K562 (cell line): ENCODE measurements at regions not wholly inside any gene's neighbourhood (a gene's known extent, or its start where the extent isn't known, plus 50 kb on each side); places are given as distances from the start of the nearest gene placed in this dataset.

Experiments used
- ATAC-seq: fragments of 200-7000 bp; cut with Tn5 transposase; 3 replicates; pipeline ENCODE4 v1.9.1; 2020; ENCODE audit warnings: moderate library complexity
- BruUV-seq: library from RNA; stranded (reverse); fragments of 400-500 nt; replicated peaks from 2 replicates; lab custom pipeline; 2021; lab: Mats Ljungman, UMichigan
- CTCF ChIA-PET: fragments of 300-600 bp; formaldehyde crosslinking; extraction: SDS; loops from one replicate; lab custom pipeline; 2021; ENCODE audit warnings: low intra/inter-chr PET ratio; lab: Yijun Ruan, JAX
- POLR2A ChIA-PET: fragments of 300-600, 350-650 bp; sonication (Branson Sonifier 250); formaldehyde crosslinking; extraction: SDS; loops from one replicate; lab custom pipeline; 2021; ENCODE audit warnings: antibody characterized with exemption, inconsistent platforms; lab: Yijun Ruan, JAX
- DNase-seq, 4 experiments: peaks; one replicate each; pipeline versions ENCODE4 v3.0.0 to v3.0.0-alpha.2; 2011 to 2018; ENCODE audit warnings: low spot score in 3 of 4, mixed read lengths in 3 of 4; ENCODE audit errors: extremely low read depth in 1 of 4
- FAIRE-seq: peaks from 2 replicates; lab custom pipeline; 2011; peaks lifted over from hg19 to GRCh38; lab: Jason Lieb, UNC
- H2AFZ ChIP-seq: 2 replicates; pipeline ENCODE4 v1.6.0; 2011; ENCODE audit warnings: low read depth, low read length, control low read depth, inconsistent platforms
- H3K27ac ChIP-seq: fragments of 200-600 bp; 3 replicates; pipeline ENCODE4 v1.8.0; 2011; ENCODE audit warnings: low read depth, mild to moderate bottlenecking, control low read depth, inconsistent platforms, low read length, moderate library complexity, mixed read lengths; ENCODE audit errors: extremely low read depth
- H3K27me3 ChIP-seq, 2 experiments: fragments of 300-600 bp in 1 of 2; 2 replicates in 1 of 2; 3 replicates in 1 of 2; pipeline versions ENCODE4 v1.6.0 to v1.8.0; 2011; ENCODE audit warnings: inconsistent platforms in 2 of 2, low read length in 2 of 2, mild to moderate bottlenecking in 1 of 2, mixed read lengths in 1 of 2, moderate library complexity in 1 of 2; ENCODE audit not compliant: control insufficient read depth in 2 of 2, insufficient read depth in 2 of 2
- H3K36me3 ChIP-seq: fragments of 300-600 bp; 3 replicates; pipeline ENCODE4 v1.8.0; 2011; ENCODE audit warnings: mild to moderate bottlenecking, low read length, inconsistent platforms; ENCODE audit not compliant: control insufficient read depth, insufficient read depth
- H3K4me1 ChIP-seq, 2 experiments: fragments of 200-600 bp in 1 of 2; replicated peaks in 1 of 2; 2 replicates in 1 of 2; 3 replicates in 1 of 2; pipeline versions ENCODE4 v1.5.1 to v1.8.0; 2011; ENCODE audit warnings: inconsistent platforms in 2 of 2, low read length in 2 of 2, mild to moderate bottlenecking in 1 of 2, mixed read lengths in 1 of 2, moderate library complexity in 1 of 2; ENCODE audit not compliant: control insufficient read depth in 2 of 2, insufficient read depth in 2 of 2
- H3K4me2 ChIP-seq: 2 replicates; pipeline ENCODE4 v1.6.1; 2011; ENCODE audit warnings: low read length, control low read depth, inconsistent platforms, mixed read lengths; ENCODE audit not compliant: insufficient read depth
- H3K4me3 ChIP-seq: fragments of 200-600 bp; sonication (generic), shearing (Covaris generic); 2 replicates; pipeline ENCODE4 v1.5.1; 2016; ENCODE audit warnings: control low read depth, inconsistent platforms
- H3K79me2 ChIP-seq: fragments of 200-600 bp; 3 replicates; pipeline ENCODE4 v1.8.0; 2011; ENCODE audit warnings: low read length, inconsistent platforms; ENCODE audit not compliant: control insufficient read depth, insufficient read depth
- H3K9ac ChIP-seq, 2 experiments: 2 replicates each; pipeline versions ENCODE4 v1.6.0 to v1.6.1; 2011; ENCODE audit warnings: low read depth in 2 of 2, low read length in 2 of 2, control low read depth in 1 of 2, inconsistent platforms in 1 of 2, mild to moderate bottlenecking in 1 of 2, mixed read lengths in 1 of 2; ENCODE audit not compliant: insufficient read depth in 1 of 2
- H3K9me1 ChIP-seq: one replicate; pipeline ENCODE4 v1.6.0; 2011; ENCODE audit warnings: inconsistent platforms, mild to moderate bottlenecking, low read length, moderate library complexity; ENCODE audit not compliant: control insufficient read depth, insufficient read depth
- H3K9me3 ChIP-seq: replicated peaks from 2 replicates; pipeline ENCODE4 v1.5.1; 2011; ENCODE audit warnings: low read depth, low read length, inconsistent platforms; ENCODE audit not compliant: control insufficient read depth, insufficient read depth
- H4K20me1 ChIP-seq: replicated peaks from 2 replicates; pipeline ENCODE4 v1.6.1; 2011; ENCODE audit warnings: low read length, inconsistent platforms, mixed read lengths; ENCODE audit not compliant: control insufficient read depth, insufficient read depth
- BCOR ChIP-seq: fragments of 450-650 bp; IDR thresholded peaks from 2 replicates; pipeline ENCODE4 v1.6.1; 2016
- DMBX1 ChIP-seq: fragments of 250-450 bp; sonication (Bioruptor Pico); IDR thresholded peaks from 2 replicates; pipeline ENCODE4 v1.8.0; 2022; ENCODE audit warnings: inconsistent platforms, mild to moderate bottlenecking, moderate library complexity, borderline replicate concordance
- ELF4 ChIP-seq: fragments of 450-650 bp; formaldehyde crosslinking; IDR thresholded peaks from 2 replicates; pipeline ENCODE4 v1.4.0; 2022; ENCODE audit warnings: missing genetic modification characterization
- KLF10 ChIP-seq: fragments of 250-450 bp; sonication (Bioruptor Pico); IDR thresholded peaks from 2 replicates; pipeline ENCODE4 v1.6.1; 2021; ENCODE audit warnings: matching md5 sums
- NCOA4 ChIP-seq: fragments of 450-650 bp; IDR thresholded peaks from 2 replicates; pipeline ENCODE4 v1.6.1; 2018; ENCODE audit warnings: mild to moderate bottlenecking; ENCODE audit not compliant: partially characterized antibody
- SREBF1 ChIP-seq: fragments of 150-350 bp; IDR thresholded peaks from 2 replicates; pipeline ENCODE4 v1.6.1; 2014; ENCODE audit warnings: antibody characterized with exemption, low read depth, low read length, borderline replicate concordance
- ZNF12 ChIP-seq: sonication (generic); formaldehyde crosslinking; IDR thresholded peaks from 2 replicates; pipeline ENCODE4 v1.4.0; 2020; ENCODE audit warnings: mild to moderate bottlenecking, missing genetic modification reagents
- ZNF57 ChIP-seq: fragments of 450-650 bp; formaldehyde crosslinking; IDR thresholded peaks from 2 replicates; pipeline ENCODE4 v1.4.0; 2020; ENCODE audit warnings: mild to moderate bottlenecking, moderate library complexity
- WGBS: fragments of 100-300 bp; shearing (Covaris generic); methylation state at CpG from one replicate; pipeline ENCODE4 v1.1.6; 2016; ENCODE audit warnings: low coverage, mixed read lengths; ENCODE audit not compliant: insufficient coverage; ENCODE audit errors: missing lambda C conversion rate; 5-methylcytosine and 5-hydroxymethylcytosine counted together
- in situ Hi-C: fragments of 300-500 bp; cut with MboI; formaldehyde crosslinking; loops from 4 replicates; pipeline ENCODE4 v1.15.0; 2018; ENCODE audit warnings: inconsistent platforms, mixed read lengths
- intact Hi-C: fragments of 100-400 bp; cut with micrococcal nuclease; formaldehyde crosslinking; loops from 2 replicates; pipeline ENCODE4 v1.14.2; 2022
- TF ChIP-seq, protein P1 (sequence below), 2 experiments: fragments of 450-650 bp in 1 of 2; sonication (generic) in 1 of 2; formaldehyde crosslinking in 1 of 2; IDR thresholded peaks; 2 replicates each; pipeline versions ENCODE4 v1.7.1 to v1.9.0; 2016 to 2022; ENCODE audit warnings: inconsistent platforms in 1 of 2, mild to moderate bottlenecking in 1 of 2, missing genetic modification reagents in 1 of 2

DNA sequence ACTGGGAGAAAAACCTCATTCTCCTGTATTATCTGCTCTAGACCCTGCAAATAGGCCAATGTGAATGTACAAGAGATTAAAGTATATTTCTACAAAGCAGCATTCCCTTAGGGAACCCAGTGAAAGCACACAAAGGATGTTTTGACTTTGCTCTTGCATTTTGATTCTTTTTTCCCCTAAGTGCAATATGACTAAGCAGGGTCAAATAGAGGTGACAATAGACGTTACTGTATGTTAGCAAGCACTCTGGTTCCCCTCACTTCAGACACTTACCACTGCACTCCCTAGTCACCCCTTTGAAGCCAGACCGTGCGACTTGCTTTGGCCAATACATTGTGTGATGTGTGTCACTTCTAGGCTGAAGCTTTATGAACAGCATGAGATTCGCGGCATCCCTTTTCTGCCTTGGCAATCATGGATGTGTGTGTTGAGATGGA lies 209.7 kb downstream of the RHOU start:
- H4K20me1 ChIP-seq: peaks cover 4% of the 10 kb centered on the region; the same call in 1 of the 2 replicates
- TF ChIP-seq ELF4 (no peak), KLF10 (CRISPR knock-in tag) (no peak), SREBF1 (no peak), BCOR (no peak), NCOA4 (no peak), ZNF57 (no peak), ZNF12 (CRISPR knock-in tag) (no peak), DMBX1 (CRISPR knock-in tag) (no peak)
- TF ChIP-seq, protein P1, sequence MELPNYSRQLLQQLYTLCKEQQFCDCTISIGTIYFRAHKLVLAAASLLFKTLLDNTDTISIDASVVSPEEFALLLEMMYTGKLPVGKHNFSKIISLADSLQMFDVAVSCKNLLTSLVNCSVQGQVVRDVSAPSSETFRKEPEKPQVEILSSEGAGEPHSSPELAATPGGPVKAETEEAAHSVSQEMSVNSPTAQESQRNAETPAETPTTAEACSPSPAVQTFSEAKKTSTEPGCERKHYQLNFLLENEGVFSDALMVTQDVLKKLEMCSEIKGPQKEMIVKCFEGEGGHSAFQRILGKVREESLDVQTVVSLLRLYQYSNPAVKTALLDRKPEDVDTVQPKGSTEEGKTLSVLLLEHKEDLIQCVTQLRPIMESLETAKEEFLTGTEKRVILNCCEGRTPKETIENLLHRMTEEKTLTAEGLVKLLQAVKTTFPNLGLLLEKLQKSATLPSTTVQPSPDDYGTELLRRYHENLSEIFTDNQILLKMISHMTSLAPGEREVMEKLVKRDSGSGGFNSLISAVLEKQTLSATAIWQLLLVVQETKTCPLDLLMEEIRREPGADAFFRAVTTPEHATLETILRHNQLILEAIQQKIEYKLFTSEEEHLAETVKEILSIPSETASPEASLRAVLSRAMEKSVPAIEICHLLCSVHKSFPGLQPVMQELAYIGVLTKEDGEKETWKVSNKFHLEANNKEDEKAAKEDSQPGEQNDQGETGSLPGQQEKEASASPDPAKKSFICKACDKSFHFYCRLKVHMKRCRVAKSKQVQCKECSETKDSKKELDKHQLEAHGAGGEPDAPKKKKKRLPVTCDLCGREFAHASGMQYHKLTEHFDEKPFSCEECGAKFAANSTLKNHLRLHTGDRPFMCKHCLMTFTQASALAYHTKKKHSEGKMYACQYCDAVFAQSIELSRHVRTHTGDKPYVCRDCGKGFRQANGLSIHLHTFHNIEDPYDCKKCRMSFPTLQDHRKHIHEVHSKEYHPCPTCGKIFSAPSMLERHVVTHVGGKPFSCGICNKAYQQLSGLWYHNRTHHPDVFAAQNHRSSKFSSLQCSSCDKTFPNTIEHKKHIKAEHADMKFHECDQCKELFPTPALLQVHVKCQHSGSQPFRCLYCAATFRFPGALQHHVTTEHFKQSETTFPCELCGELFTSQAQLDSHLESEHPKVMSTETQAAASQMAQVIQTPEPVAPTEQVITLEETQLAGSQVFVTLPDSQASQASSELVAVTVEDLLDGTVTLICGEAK (IDR thresholded peaks at IDR 0.05): no peak
- TF ChIP-seq, protein P1 (CRISPR knock-in tag; IDR thresholded peaks at IDR 0.05): no peak
- ChIA-PET POLR2A (no interaction called here), CTCF (no interaction called here)
- no peaks in the 10 kb centered on the region for H3K9me1 ChIP-seq
- no peak overlapping the region for H3K9ac ChIP-seq
- in situ Hi-C loops (no loop called here), intact Hi-C loops (no loop called here)
- H3K9me3 ChIP-seq: no peaks in the 10 kb centered on the region
- H3K36me3 ChIP-seq: no peaks in the 10 kb centered on the region
- no peak overlapping the region for H2AFZ ChIP-seq
- DNase-seq (no peak), ATAC-seq (no peak), FAIRE-seq (no peak)
- no peaks in the 10 kb centered on the region for H3K4me1 ChIP-seq
- BruUV-seq: no TSS peak
- no peaks in the 10 kb centered on the region for H3K79me2 ChIP-seq
- WGBS: 0% methylated on average over 5 of the region's 5 CpGs
- no peak overlapping the region for H3K4me2 ChIP-seq
- H3K4me3 ChIP-seq: no peak overlapping the region
- no peak overlapping the region for H3K27ac ChIP-seq
- peaks cover 5 to 13% of the 10 kb centered on the region in 2 experiments; a peak in 4 of 5 replicates for H3K27me3 ChIP-seq
